Kidney epithelial cell (primary cell): ENCODE measurements at regions not wholly inside any gene's neighbourhood (a gene's known extent, or its start where the extent isn't known, plus 50 kb on each side); places are given as distances from the start of the nearest gene placed in this dataset.

ENCODE experiments used
- DNase-seq: peaks from one replicate; pipeline ENCODE4 v3.0.0-alpha.2; 2010; ENCODE audit warnings: low read depth
- H3K27me3 ChIP-seq: 2 replicates; pipeline ENCODE4 v1.6.0; 2011; ENCODE audit warnings: low read length; ENCODE audit not compliant: control insufficient read depth, insufficient read depth
- H3K36me3 ChIP-seq: 2 replicates; pipeline ENCODE4 v1.5.1; 2011; ENCODE audit warnings: low read length; ENCODE audit not compliant: control insufficient read depth, insufficient read depth
- H3K4me3 ChIP-seq: 2 replicates; pipeline ENCODE4 v1.5.1; 2011; ENCODE audit warnings: low read depth, mild to moderate bottlenecking, control low read depth, low read length
- CTCF ChIP-seq: IDR thresholded peaks from 2 replicates; pipeline ENCODE4 v1.5.1; 2011; ENCODE audit warnings: mild to moderate bottlenecking, moderate library complexity, low read length, control low read depth, inconsistent platforms; ENCODE audit not compliant: insufficient read depth, poor library complexity, severe bottlenecking

- no peak for DNase-seq
- Histone ChIP-seq H3K4me3 (no peak overlapping the region), H3K27me3 (no peaks in the 10 kb centered on the region), H3K36me3 (no peaks in the 10 kb centered on the region)
- no peak for TF ChIP-seq CTCF
Observed at GRCh38 chr14:97306760-97307246, 509.6 kb downstream of the VRK1 start.

- H3K27me3 ChIP-seq, result no peaks in the 10 kb centered on the region
- no peaks in the 10 kb centered on the region for H3K36me3 ChIP-seq
- H3K4me3 ChIP-seq, result no peak overlapping the region
- no peak for TF ChIP-seq CTCF
- no peak for DNase-seq
Observed at GRCh38 chr14:97311411-97311810, 514.2 kb downstream of the VRK1 start.

GRCh38 chr14:97312910-97313309 is 515.7 kb downstream of the VRK1 start:
- no peak for DNase-seq
- no peak overlapping the region for H3K4me3 ChIP-seq
- no peaks in the 10 kb centered on the region for H3K36me3 ChIP-seq
- H3K27me3 ChIP-seq, result no peaks in the 10 kb centered on the region
- no peak for TF ChIP-seq CTCF

GRCh38 chr14:97315790-97316189 is 518.6 kb downstream of the VRK1 start:
- TF ChIP-seq CTCF, result no peak
- no peak for DNase-seq
- Histone ChIP-seq H3K27me3 (no peaks in the 10 kb centered on the region), H3K4me3 (no peak overlapping the region), H3K36me3 (no peaks in the 10 kb centered on the region)

GRCh38 chr14:97318380-97318779 is 521.2 kb downstream of the VRK1 start:
- Histone ChIP-seq H3K36me3 (no peaks in the 10 kb centered on the region), H3K4me3 (no peak overlapping the region), H3K27me3 (no peaks in the 10 kb centered on the region)
- DNase-seq, result no peak
- TF ChIP-seq CTCF, result no peak

- Histone ChIP-seq H3K4me3 (no peak overlapping the region), H3K27me3 (no peaks in the 10 kb centered on the region), H3K36me3 (no peaks in the 10 kb centered on the region)
- no peak for DNase-seq
- TF ChIP-seq CTCF, result no peak
Observed at GRCh38 chr14:97319691-97320090, 522.5 kb downstream of the VRK1 start.
